Occipital lobe (tissue), 1 donor: ENCODE measurements at regions not wholly inside any gene's neighbourhood (a gene's known extent, or its start where the extent isn't known, plus 50 kb on each side); places are given as distances from the start of the nearest gene placed in this dataset.

Experiments used
- DNase-seq: peaks from one replicate; lab custom pipeline; 2025; lab: John Stamatoyannopoulos, UW

GRCh38 chr21:38740090-38740489, 65.6 kb upstream of the ETS2 start:
- DNase-seq: no peak

- no peak for DNase-seq
Measured at GRCh38 chr21:38741092-38741949, 64.4 kb upstream of the ETS2 start.

GRCh38 chr21:38741950-38742256, 63.8 kb upstream of the ETS2 start:
- no peak for DNase-seq

GRCh38 chr21:38742580-38743260, 63.0 kb upstream of the ETS2 start:
- no peak for DNase-seq

GRCh38 chr21:38743772-38744529, 61.8 kb upstream of the ETS2 start:
- no peak for DNase-seq

GRCh38 chr21:38744861-38745260, 60.9 kb upstream of the ETS2 start:
- DNase-seq: no peak

- no peak for DNase-seq
Measured at GRCh38 chr21:38747810-38748209, 57.9 kb upstream of the ETS2 start.

GRCh38 chr21:38751379-38752050, 54.2 kb upstream of the ETS2 start:
- no peak for DNase-seq

- no peak for DNase-seq
Measured at GRCh38 chr21:38752051-38752505, 53.7 kb upstream of the ETS2 start.

GRCh38 chr21:38753114-38753513, 52.6 kb upstream of the ETS2 start:
- no peak for DNase-seq

GRCh38 chr21:38753557-38753971, 52.2 kb upstream of the ETS2 start:
- DNase-seq: no peak
